ENCODE measurements at regions not wholly inside any gene's neighbourhood (a gene's known extent, or its start where the extent isn't known, plus 50 kb on each side); places are given as distances from the start of the nearest gene placed in this dataset.

- H3K4ac ChIP-seq (ENCODE audit: low read depth, low read length), result no peak overlapping the region
- no peaks in the 10 kb centered on the region for H3K4me1 ChIP-seq (ENCODE audit: control insufficient read depth, insufficient read depth, low read length)
- no peak overlapping the region for H4K8ac ChIP-seq (ENCODE audit: low read depth in 2 of 2, low read length in 2 of 2)
- H3K79me1 ChIP-seq (ENCODE audit: low read depth in 1 of 2, low read length in 2 of 2), result no peaks in the 10 kb centered on the region
- H2AFZ ChIP-seq (replicated peaks; ENCODE audit: low read length, poor library complexity), result no peak overlapping the region
- no peak overlapping the region for H3K18ac ChIP-seq (ENCODE audit: low read depth, low read length)
- H4K5ac ChIP-seq (ENCODE audit: low read depth, low read length), result no peak overlapping the region
- intact Hi-C loops (cut with micrococcal nuclease), result no loop called here
- no peak overlapping the region for H3K27ac ChIP-seq (ENCODE audit: insufficient read depth, low read length)
- peaks cover 5% of the 10 kb centered on the region; the same call in 1 of the 2 replicates for H3K9me3 ChIP-seq (ENCODE audit: control insufficient read depth, insufficient read depth, low read length)
- no peak overlapping the region for H2AK5ac ChIP-seq (ENCODE audit: low read depth, low read length)
- H3K36me3 ChIP-seq (ENCODE audit: control insufficient read depth, insufficient read depth, low read length), result no peaks in the 10 kb centered on the region
- H2AK9ac ChIP-seq (replicated peaks; ENCODE audit: low read depth, low read length, poor library complexity), result no peak overlapping the region
- H2BK15ac ChIP-seq (ENCODE audit: low read depth, low read length), result no peak overlapping the region
- H3K9me1 ChIP-seq (ENCODE audit: insufficient read depth, low read length), result no peaks in the 10 kb centered on the region
- H4K91ac ChIP-seq (ENCODE audit: insufficient read depth, low read depth, low read length), result no peak overlapping the region
- POLR2A ChIA-PET (ENCODE audit: unreplicated experiment), result no interaction called here
- no peak overlapping the region for H2BK120ac ChIP-seq (ENCODE audit: low read depth, low read length)
- no peak overlapping the region for H2BK20ac ChIP-seq (ENCODE audit: low read depth, low read length)
- TF ChIP-seq MAFK (IDR thresholded peaks at IDR 0.05; ENCODE audit: low read depth, low read length) (peak; percentile 86), POLR2A (IDR thresholded peaks at IDR 0.05; ENCODE audit: low read depth, low read length) (no peak)
- no CpG with 5 or more reads among the region's 2 CpGs for WGBS, 2 experiments (ENCODE audit: extremely low coverage in 2 of 2, insufficient read length in 1 of 2)
- no peak overlapping the region for H3K23ac ChIP-seq (ENCODE audit: low read depth, low read length)
- no peaks in the 10 kb centered on the region for H4K20me1 ChIP-seq (ENCODE audit: insufficient read depth, low read length)
- no peaks in the 10 kb centered on the region for H3K27me3 ChIP-seq (ENCODE audit: control insufficient read depth, insufficient read depth, low read length)
- in situ Hi-C loops (cut with MboI; ENCODE audit: low sequenced_read_pairs), result no loop called here
- no TSS peak for BruUV-seq (replicated peaks)
- CTCF ChIA-PET, result no interaction called here
- H3K14ac ChIP-seq (replicated peaks; ENCODE audit: low read depth, low read length), result no peak overlapping the region
- H3K4me3 ChIP-seq (ENCODE audit: insufficient read depth, low read depth, low read length), result no peak overlapping the region
- no peak for ATAC-seq (ENCODE audit: low read depth)
- no peak for DNase-seq
- H3K9ac ChIP-seq (ENCODE audit: low read depth, low read length), result no peak overlapping the region
- H3K56ac ChIP-seq (ENCODE audit: extremely low read depth, insufficient read depth, low read length), result no peak overlapping the region
- no peak overlapping the region for H2BK5ac ChIP-seq (ENCODE audit: low read depth, low read length, poor library complexity, severe bottlenecking)
- H3K4me2 ChIP-seq (ENCODE audit: low read depth, low read length), result no peak overlapping the region
- dilution Hi-C loops (cut with HindIII; ENCODE audit: low sequenced_read_pairs, unreplicated experiment), result no loop called here
Measured at GRCh38 chr2:185511925-185512324, 226.7 kb upstream of the FSIP2 start.

Measured in IMR-90 (cell line).